Nephron (organoid): ENCODE measurements at regions not wholly inside any gene's neighbourhood (a gene's known extent, or its start where the extent isn't known, plus 50 kb on each side); places are given as distances from the start of the nearest gene placed in this dataset.
"Not testable (repeated sequence)": the region's sequence is repeated elsewhere in the genome, so short reads cannot be mapped to it uniquely, and the experiment has no call there.

Source experiments
- H3K27ac Mint-ChIP-seq, 3 experiments: 2 replicates each; pipeline ENCODE4 v1.8.0; 2020; ENCODE audit warnings: mixed read lengths in 3 of 3, mild to moderate bottlenecking in 2 of 3, moderate library complexity in 1 of 3
- H3K27me3 Mint-ChIP-seq: 2 replicates; pipeline ENCODE4 v1.8.0; 2021; ENCODE audit warnings: low read depth, mild to moderate bottlenecking, moderate library complexity, mixed read lengths
- H3K36me3 Mint-ChIP-seq: 2 replicates; pipeline ENCODE4 v1.8.0; 2020; ENCODE audit warnings: low read depth, mixed read lengths
- H3K4me1 Mint-ChIP-seq: 2 replicates; pipeline ENCODE4 v1.8.0; 2020; ENCODE audit warnings: mixed read lengths
- H3K4me3 Mint-ChIP-seq, 3 experiments: 2 replicates each; pipeline ENCODE4 v1.8.0; 2020; ENCODE audit warnings: mild to moderate bottlenecking in 3 of 3, mixed read lengths in 3 of 3, moderate library complexity in 2 of 3
- H3K9me3 Mint-ChIP-seq: 2 replicates; pipeline ENCODE4 v1.8.0; 2020; ENCODE audit warnings: mixed read lengths
- TF ChIP-seq, protein P1 (sequence below), 3 experiments: fragments of 200-600 bp; sonication (generic); IDR thresholded peaks; one replicate each; pipeline ENCODE4 v1.5.0; 2021; ENCODE audit warnings: antibody characterized with exemption in 3 of 3; ENCODE audit not compliant: unreplicated experiment in 3 of 3

DNA sequence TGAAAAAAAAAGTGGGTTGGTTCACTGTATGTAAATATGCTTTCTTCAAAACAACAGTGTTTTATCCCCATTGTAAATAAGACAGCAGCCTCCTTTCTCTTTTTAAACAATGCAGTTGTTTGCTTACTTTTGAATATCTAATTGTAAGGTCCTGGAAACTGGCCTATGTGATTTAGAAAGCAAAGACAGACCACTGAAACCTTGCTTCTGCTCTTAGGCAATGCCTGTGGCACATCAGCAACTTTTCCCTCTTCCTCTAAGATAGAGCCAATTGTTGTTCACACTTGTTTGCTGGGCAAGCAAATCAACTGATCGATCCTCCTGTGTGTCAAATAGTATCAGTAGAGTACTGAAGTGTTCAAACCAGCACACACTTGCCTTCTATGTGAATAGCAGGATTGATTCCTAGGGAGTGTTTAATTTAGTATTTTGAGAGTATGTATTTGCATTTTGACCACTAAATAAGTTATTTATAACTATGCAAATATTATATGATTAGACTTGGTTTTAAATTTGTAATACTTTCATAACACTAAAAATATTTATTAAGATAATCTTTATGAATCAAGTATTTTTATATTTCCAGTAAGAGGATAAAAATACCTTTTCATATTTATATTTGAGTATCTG, 55.4 kb upstream of the GRPR start:
- H3K9me3 Mint-ChIP-seq, result peaks cover 6% of the 10 kb centered on the region
- no peak overlapping the region for H3K4me3 Mint-ChIP-seq
- no peaks in the 10 kb centered on the region for H3K4me1 Mint-ChIP-seq
- no peak overlapping the region for H3K27ac Mint-ChIP-seq
- no peaks in the 10 kb centered on the region for H3K36me3 Mint-ChIP-seq
- TF ChIP-seq, protein P1, sequence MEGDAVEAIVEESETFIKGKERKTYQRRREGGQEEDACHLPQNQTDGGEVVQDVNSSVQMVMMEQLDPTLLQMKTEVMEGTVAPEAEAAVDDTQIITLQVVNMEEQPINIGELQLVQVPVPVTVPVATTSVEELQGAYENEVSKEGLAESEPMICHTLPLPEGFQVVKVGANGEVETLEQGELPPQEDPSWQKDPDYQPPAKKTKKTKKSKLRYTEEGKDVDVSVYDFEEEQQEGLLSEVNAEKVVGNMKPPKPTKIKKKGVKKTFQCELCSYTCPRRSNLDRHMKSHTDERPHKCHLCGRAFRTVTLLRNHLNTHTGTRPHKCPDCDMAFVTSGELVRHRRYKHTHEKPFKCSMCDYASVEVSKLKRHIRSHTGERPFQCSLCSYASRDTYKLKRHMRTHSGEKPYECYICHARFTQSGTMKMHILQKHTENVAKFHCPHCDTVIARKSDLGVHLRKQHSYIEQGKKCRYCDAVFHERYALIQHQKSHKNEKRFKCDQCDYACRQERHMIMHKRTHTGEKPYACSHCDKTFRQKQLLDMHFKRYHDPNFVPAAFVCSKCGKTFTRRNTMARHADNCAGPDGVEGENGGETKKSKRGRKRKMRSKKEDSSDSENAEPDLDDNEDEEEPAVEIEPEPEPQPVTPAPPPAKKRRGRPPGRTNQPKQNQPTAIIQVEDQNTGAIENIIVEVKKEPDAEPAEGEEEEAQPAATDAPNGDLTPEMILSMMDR (IDR thresholded peaks at IDR 0.05; ENCODE audit: unreplicated experiment in 3 of 3), result no peak
- no peaks in the 10 kb centered on the region for H3K27me3 Mint-ChIP-seq

DNA sequence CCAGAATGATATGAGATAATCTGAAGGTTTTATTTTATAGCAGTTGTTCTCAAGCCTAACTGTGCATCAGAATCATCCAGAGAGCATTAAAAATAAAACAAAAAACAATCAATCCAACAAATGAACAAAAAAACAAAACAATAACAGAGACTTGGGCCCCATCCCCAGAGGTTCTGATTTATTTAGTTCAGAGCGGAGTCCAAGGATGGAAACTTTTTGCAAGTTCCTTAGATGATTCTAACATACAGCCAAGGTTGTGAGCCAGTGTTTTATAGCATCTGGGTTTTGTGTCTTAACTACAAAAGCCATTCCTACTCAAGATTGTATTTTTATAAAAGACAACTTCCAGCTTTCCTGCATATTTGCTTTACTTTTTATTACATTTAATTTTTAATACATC, 59.4 kb upstream of the GRPR start:
- Mint-ChIP-seq H3K4me1 (no peaks in the 10 kb centered on the region), H3K36me3 (no peaks in the 10 kb centered on the region), H3K9me3 (no peaks in the 10 kb centered on the region), H3K27ac (no peak overlapping the region), H3K27me3 (no peaks in the 10 kb centered on the region), H3K4me3 (no peak overlapping the region)
- TF ChIP-seq, protein P1 (IDR thresholded peaks at IDR 0.05; ENCODE audit: unreplicated experiment in 3 of 3), result no peak

DNA sequence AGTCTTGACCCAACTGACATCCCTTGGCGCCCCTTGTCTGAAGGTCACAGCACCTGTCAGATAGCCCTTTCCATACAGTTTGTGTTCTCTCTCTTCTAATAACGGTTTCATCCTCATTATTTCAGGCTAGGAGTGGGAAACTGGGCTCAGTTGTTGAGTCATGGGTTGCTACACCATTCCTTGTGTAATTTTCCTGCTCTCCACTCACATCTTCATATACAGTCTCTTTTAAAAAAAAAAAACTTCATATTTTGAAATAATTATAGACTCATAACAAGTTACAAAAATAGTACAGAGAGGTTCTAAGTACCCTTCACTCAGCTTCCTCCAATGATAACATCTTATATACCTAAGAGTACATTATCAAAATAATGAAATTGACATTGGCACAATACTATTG, 60.2 kb upstream of the GRPR start:
- Mint-ChIP-seq H3K4me1 (no peaks in the 10 kb centered on the region), H3K4me3 (no peak overlapping the region)
- TF ChIP-seq, protein P1 (IDR thresholded peaks at IDR 0.05; ENCODE audit: unreplicated experiment in 3 of 3), result no peak

DNA sequence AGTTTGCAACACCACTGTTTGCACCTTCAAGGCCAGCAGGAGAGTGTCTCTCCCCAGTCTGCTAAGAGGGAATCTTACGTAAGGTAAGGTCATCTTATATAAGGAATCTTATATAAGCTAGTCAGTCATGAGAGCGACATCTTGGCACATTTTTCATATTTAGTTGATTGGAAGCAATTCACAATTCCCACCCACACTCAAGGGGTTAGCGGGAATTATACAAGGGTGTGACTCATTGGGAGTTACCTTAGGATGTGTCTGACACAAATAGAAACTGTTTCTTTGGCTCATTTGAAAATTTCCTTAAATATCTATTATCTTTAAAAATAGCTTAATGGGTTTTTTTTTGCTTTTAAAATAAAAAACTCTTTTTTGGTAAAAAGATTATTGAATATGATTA, 62.1 kb upstream of the GRPR start:
- Mint-ChIP-seq H3K27ac (no peak overlapping the region), H3K36me3 (no peaks in the 10 kb centered on the region), H3K4me1 (no peaks in the 10 kb centered on the region), H3K9me3 (no peaks in the 10 kb centered on the region), H3K4me3 (no peak overlapping the region), H3K27me3 (no peaks in the 10 kb centered on the region)
- TF ChIP-seq, protein P1 (IDR thresholded peaks at IDR 0.05; ENCODE audit: unreplicated experiment in 3 of 3), result no peak

More for the DNA sequence above, 60.2 kb upstream of the GRPR start:
- no peak overlapping the region for H3K27ac Mint-ChIP-seq
- no peaks in the 10 kb centered on the region for H3K27me3 Mint-ChIP-seq
- no peaks in the 10 kb centered on the region for H3K36me3 Mint-ChIP-seq
- no peaks in the 10 kb centered on the region for H3K9me3 Mint-ChIP-seq

DNA sequence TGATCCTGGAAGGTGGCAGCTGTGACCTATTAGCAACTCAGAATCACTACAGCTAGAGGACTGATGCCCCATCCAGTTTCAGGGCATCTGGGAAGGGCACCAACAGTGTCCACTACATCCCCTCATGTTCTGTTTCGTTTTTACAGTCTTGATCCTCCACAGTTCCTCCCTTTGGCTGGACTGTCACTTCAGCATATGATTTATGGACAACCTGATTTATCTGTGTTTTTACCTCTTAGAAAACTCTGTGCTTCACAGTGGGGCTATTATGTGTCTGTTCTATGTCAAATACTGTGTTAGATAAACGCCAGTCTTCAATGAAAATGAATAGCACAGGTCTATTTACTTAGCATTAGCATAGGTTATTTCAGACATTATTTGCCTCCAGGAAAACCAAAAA, 63.1 kb upstream of the GRPR start:
- Mint-ChIP-seq H3K36me3 (no peaks in the 10 kb centered on the region), H3K27ac (no peak overlapping the region)

DNA sequence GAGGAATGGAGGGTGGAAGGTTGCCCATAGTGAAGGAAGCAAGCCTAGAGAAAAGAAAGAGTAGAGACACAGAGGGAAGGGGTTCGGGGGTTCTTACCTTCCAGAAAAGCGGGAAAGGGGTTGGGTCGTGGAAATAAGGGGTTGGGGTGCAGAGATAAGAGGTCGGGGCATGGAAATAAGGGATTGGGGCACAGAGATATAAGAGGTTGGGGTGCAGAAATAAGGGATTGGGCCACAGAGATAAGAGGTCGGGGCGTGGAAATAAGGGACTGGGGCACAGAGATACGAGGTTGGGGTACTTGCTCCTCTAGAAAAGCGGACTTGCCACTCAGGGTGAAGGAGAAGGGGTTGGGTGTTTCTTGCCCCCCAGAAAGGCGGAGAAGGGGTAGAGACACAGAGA, 74.2 kb upstream of the GRPR start:
- not testable (repeated sequence) for H3K9me3 Mint-ChIP-seq, H3K4me1 Mint-ChIP-seq, H3K36me3 Mint-ChIP-seq, H3K27me3 Mint-ChIP-seq, H3K4me3 Mint-ChIP-seq, H3K27ac Mint-ChIP-seq

More for the DNA sequence above, 63.1 kb upstream of the GRPR start:
- no peak overlapping the region for H3K4me3 Mint-ChIP-seq
- H3K9me3 Mint-ChIP-seq, result no peaks in the 10 kb centered on the region
- H3K4me1 Mint-ChIP-seq, result no peaks in the 10 kb centered on the region
- TF ChIP-seq, protein P1 (IDR thresholded peaks at IDR 0.05; ENCODE audit: unreplicated experiment in 3 of 3), result no peak
- no peaks in the 10 kb centered on the region for H3K27me3 Mint-ChIP-seq
